GM19240 (cell line): ENCODE measurements at regions not wholly inside any gene's neighbourhood (a gene's known extent, or its start where the extent isn't known, plus 50 kb on each side); places are given as distances from the start of the nearest gene placed in this dataset.
"Not testable (repeated sequence)": the region's sequence is repeated elsewhere in the genome, so short reads cannot be mapped to it uniquely, and the experiment has no call there.

Source experiments
- DNase-seq: peaks from one replicate; pipeline ENCODE4 v3.0.0; 2011; ENCODE audit warnings: low spot score; ENCODE audit not compliant: insufficient read length

- no peak for DNase-seq
These were observed 136.3 kb upstream of the ESR1 start for GRCh38 chr6:151671195-151671594.

DNA sequence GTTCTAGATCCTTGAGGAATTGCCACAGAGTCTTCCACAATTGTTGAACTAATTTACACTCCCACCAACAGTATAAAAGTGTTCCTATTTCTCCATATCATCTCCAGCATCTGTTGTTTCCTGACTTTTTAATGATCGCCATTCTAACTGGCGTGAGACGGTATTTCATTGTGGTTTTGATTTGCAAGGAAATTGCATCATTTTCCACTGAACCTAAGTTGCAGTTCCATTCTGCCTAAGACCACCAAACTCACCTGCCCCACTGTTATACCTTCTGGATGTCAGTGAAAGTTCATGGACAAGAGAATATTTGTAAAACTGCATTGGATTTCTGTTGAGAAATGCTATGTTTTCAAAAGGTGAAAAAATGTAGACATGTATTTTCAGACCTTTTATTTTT lies 132.9 kb upstream of the ESR1 start:
- no peak for DNase-seq

DNA sequence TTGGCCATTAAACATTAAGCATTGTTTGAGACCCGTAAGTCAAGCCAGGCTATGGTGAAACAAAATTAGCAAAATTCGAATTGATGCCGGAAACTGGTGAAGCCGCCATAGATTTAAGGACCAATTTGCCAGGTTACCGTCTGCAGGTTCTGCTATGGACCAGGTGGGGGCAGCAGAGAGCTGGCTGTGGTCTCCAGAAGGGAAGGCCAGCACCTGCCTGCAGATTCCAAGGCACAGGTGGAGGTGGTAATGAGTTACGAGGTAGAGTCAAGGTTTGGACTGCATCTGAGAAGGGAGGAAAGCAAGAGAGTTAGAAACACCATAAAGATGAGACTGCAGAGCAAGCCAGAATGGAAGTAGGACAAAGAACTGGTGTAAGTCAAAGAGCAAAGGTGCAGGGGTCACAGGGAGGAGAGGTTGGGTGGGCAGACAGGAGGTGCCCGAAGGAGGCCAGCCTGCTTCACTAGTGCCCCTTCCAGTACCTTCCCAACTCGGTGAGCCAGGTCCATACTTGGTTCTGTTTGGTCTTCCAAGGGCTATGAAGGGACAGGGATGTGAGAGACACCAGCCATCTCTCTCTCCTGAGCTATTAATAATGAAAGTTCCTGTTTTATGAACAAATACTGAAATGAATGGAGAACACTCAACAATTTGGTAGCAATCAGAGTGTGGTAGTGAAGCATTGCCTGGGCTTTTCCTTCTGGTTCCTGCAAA lies 131.6 kb upstream of the ESR1 start:
- peak; percentile 73 for DNase-seq

DNA sequence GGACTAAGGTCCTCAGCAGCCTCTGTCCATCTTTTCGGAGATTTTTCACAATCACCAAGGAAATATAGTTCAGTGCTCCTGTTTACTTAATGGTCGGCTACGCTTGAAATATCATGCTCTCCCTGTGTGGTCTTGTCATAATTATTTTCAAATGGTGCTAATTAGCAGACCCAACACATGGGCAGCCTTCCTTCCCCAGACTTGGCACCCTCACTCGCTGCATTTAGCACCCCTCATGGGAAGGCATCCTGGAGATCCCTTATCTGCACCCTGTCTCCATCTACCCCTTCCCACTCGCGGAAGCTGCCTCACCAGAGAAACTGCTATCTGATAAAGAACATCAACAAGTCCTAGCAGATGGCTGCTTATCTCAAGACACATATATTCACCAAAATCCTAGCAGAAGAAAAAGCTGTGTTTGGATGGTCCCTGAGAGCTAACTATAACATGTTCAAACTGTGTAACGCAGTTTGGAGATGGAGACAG lies 131.0 kb upstream of the ESR1 start:
- DNase-seq = no peak

DNA sequence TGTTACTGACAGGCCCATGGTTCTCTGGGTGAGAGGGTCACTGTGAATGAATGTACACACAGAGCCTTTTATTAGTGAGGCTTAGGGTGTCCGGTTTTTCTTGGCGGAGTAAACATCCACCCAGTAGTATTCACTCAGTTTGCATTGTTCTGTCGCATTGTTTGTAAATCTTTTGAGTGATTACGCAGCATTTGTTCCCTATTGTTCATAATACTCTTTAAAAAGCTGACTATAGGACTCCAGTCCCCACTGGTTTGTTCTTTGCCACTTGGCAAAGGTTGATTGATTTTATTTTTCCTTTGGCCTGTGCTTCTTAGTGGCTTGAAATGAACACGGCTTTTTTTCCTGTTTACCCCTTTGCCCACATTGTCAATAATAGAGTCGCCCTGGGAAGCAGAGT lies 130.1 kb upstream of the ESR1 start:
- no peak for DNase-seq

GRCh38 chr6:151679081-151679480 lies 128.4 kb upstream of the ESR1 start:
- DNase-seq = no peak

DNA sequence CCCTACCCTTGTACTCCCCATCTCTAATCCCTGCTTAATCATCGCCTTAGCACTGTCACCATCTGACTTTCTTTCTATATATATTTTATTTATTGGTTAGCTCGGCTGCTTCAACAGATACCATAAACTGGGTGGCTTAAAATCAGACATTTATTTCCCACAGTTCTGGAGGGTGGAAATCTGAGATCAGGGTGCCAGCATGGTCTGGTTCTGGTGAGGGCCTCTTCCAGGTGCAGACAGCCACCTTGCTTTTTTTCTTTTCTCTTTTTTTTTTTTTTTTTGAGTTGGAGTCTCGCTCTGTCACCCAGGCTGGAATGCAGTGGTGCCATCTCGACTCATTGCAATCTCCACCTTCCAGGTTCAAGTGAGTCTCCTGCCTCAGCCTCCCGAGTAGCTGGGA lies 127.5 kb upstream of the ESR1 start:
- no peak for DNase-seq

DNA sequence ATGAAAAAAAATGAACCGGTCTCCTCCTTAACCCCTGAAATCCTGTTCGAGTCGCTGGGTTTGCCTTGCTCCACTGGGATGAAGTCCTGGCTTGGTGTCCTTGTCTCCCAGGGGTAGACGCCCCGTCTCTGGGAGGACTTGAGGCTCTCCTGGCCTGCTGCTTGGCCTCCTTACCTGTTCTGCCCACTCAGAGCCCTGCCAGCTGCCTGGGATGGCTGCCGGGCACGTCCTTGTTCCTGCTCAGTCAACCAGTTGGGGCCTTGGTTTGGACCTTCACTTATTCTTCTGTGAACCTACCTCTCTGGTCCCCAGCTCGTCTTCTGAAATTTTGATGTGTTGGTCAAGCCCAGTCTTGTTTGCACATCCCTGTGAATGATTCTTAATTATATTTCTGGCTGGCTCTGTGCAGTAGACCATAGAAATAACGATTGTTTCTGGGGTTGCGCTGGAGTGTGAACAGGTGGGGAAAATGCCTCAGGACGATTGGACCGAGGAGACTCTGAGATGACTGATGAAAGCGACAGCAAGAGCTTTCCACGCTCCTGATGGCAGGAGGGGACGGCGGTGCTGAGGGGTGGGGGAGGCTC lies 126.5 kb upstream of the ESR1 start:
- DNase-seq = no peak

- no peak for DNase-seq
These were observed 125.9 kb upstream of the ESR1 start for GRCh38 chr6:151681433-151682059.

- DNase-seq = no peak
These were observed 125.2 kb upstream of the ESR1 start for GRCh38 chr6:151682251-151682650.

DNA sequence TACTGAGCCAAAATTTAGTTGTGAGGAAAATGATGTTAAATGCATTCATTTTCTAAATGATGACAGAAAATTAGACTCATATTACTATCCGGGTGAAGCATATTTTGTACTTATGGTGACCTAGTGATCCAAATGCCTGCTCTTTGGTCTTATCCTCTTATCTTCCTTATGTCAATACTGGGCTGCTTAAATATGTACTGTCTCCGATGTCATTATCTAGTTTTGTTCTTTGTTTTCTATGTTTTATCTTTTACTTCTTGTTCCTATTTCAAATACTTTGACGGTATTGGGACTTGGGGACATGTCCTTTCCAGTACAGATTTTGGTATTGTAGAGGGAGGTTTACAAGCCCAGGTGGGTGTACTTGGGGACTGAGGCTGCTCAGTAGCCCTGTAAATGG lies 124.6 kb upstream of the ESR1 start:
- DNase-seq = no peak

DNA sequence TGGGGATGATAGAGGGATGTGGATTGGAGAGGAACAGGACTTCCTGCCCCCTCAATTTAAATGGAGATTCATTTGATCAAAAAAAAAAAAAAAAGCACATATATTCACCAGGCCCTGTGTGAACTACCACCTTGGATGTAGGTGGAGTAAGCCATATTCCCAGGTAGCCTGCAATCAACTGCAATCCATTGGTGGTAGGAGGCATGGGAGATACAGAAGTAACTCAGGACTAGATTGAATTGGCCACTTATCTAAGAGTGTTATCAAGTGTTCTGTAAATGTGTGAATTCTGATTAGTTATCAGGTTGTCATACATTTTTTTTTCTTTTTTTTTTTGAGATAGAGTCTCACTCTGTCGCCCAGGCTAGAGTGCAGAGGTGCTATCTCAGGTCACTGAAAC lies 124.1 kb upstream of the ESR1 start:
- DNase-seq = no peak

DNA sequence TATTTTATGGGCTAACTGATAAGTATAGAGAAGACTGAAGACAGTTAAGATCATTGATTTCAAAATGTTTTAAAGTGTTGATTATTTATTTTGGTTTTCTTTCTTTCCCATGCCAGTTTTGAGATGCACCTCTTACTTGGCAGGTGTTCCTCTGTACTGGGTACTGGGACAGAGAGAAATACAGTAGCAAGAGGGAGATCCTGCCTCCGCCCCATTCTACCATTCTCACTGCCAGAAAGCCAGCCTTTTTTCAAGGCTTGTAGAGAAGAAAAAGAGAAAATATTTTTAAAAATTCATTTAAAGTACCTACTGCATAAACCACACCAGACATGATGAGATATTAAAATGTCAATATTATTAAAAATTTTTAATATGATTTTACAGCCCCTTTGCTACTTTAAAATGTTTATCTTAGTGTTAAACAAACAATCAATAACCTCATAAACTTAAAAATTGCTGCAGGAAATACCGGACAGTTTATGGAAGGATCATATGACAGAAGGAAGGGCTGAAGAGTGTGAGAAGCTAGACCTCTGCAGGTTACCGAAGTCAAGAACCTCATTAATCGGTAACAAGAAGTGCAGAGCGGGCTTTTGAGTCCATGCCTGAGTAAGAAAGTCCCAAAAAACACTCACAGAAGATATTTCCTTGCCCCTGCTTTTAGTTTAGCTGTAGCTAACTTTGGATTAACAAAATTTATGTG lies 117.8 kb upstream of the ESR1 start:
- DNase-seq = no peak

DNA sequence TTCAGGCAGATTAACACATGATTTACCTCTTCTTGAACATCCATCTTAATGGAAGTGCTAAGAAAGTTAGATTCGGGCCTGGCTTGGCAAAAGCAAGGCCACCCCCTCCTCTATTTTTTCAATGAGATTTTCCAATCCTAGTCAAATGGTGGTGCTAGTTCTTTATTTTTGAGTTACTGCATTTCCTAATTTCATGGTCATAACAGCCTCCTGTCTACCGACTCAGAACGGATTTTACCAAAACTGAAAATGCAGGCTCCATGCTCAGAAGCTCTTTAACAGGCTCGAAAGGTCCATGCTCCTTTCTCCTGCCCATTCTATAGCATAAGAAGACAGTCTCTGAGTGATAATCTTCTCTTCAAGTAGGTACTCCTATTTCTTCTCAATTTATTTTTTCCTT lies 117.2 kb upstream of the ESR1 start:
- DNase-seq = no peak

DNA sequence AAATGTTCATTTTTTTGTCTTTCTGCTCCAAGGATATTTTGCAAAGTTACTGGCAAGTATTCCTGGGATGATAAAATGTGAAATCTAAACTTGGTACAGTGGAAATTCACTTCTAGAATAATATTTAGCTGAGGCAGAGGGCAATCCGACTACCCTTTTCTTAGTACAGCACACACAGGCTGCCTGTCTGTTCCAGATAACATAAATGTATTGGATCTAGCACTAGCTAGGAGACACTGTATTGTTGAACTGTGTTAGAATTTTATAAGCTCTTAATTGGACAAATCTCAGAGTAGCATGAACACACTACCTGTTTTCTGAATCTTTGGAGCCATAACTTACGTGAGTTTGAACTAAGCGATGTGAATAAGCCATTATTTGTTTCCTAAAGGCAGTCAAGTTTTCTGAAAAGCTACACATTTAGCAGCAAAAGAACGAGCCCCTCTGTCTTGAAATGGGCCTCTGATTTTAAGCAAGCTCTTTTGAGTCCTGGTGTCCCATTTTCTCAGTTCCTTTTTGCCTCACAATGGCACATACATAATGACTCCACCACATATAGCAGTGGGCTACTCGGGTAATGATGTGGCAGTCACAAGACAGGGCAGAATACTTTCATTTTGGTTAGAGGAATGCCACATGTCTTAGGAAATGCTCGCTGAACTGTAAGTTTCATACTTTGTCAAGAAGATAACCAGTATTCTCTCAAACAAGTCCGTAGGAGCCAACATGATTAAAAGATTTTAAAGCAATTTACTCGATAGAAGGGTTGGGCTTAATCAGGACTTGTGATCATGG lies 116.5 kb upstream of the ESR1 start:
- peak; percentile 27 for DNase-seq

DNA sequence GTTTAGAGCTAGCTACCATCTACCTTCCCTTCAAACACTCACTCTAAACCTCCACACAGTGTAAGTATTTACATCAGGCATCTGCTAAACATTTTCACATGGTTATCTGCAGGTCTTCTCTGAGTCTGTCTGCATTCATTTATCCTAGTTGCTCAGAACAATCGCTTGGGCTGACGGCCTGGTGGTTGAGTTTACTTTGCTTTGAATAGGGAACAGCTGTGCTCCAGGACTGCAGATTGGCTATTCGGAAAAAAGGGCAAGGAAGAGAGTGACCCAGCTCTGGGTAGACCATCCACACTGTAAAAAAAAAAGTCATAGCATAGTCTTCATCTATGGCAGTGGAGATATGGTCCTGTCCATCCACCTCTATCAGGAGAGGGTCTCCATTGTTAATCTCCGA lies 115.3 kb upstream of the ESR1 start:
- no peak for DNase-seq

DNA sequence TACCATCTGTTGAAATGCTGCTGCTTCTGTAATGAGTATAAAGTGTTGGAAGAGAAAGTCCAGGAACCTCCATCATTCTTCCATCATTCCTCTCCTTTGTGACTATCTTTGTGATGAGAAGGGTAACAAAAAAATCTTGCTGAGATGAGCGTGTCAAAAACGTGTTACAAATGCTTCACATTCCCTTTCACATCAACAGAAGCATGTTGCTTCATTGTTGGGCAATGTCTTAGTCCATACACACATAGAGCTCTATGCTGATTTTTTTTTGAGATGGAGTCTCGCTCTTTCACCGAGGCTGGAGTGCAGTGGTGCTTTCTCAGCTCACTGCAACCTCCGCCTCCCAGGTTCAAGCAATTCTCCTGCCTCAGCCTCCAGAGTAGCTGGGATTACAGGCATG lies 114.1 kb upstream of the ESR1 start:
- no peak for DNase-seq

GRCh38 chr6:151695156-151695555 lies 112.3 kb upstream of the ESR1 start:
- DNase-seq = no peak

DNA sequence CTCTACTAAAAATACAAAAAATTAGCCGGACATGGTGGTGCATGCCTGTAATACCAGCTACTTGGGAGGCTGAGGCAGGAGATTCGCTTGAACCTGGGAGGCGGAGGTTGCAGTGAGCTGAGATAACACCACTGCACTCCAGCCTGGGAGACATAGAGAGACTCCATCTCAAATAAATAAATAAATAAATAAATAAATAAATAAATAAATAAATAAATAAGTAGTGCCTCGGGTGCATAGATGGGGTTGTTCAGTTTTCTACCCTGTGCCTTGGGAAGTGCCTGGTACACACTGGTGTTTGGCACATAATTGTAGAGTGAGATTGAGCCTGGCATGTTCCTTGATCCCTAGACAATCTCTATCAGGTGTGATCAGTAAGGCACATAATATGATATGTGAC lies 111.2 kb upstream of the ESR1 start:
- not testable (repeated sequence) for DNase-seq

DNA sequence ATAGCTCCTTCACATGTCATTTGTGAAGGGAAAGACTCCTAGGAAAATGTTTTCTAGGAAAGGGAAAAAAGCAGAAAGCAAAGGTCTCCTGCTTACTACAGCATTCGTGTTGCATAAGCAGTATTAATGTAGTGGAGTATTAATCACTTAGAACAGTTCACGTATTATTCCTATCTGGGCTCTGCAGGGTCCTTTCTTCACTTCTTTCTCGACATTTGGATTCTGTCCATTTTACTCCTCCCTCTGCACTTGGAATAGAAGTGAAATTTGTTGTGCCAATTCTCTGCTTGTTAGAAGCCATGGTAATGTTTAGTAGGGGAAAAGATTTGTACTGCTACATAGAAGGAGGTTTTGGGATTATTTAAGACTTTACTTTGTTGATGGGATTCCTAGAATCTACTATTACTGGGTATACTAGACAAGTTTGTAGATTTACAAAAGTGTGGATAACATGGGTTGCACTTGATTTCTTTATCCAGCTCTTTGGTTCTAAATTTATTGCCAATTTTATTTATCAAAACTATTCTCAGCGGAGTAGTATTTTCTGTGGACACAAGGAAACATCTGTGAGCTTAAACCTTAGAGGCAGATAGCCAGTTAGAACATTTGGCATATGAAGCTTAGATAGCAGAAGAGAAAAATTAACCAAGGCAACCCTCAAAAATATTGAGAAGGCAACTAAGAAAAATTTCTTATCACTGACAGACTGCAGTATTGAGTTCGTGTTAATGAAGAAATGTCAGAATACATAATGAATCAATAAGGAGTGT lies 108.4 kb upstream of the ESR1 start:
- DNase-seq = no peak

DNA sequence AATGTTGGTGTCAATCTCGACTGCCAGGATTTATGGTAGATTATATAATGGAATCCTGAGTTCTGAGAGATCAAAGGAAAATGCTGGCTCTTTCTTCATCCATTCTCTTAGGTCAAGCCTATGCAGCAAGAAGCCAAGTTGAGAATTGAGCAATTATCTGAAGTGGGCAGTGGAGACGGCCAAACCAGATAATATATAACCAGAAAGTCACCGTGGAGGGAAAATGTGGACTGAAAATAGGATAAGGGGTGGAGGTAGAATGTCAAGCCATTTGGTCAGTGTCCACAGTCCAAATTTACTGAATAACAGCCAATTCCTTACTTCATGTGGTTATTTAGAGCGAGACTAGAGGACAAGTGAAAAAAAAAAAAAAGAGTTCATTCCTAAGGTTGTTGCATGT lies 107.8 kb upstream of the ESR1 start:
- DNase-seq = no peak
